ENCODE measurements at regions not wholly inside any gene's neighbourhood (a gene's known extent, or its start where the extent isn't known, plus 50 kb on each side); places are given as distances from the start of the nearest gene placed in this dataset.

- H2AFZ ChIP-seq: no peak overlapping the region
- H3K36me3 ChIP-seq (ENCODE audit: control insufficient read depth, insufficient read depth, low read length): no peaks in the 10 kb centered on the region
- H3K4me3 ChIP-seq (ENCODE audit: low read depth, low read length): no peak overlapping the region
- H3K4me1 ChIP-seq: peaks cover 19% of the 10 kb centered on the region
- no peaks in the 10 kb centered on the region for H3K27me3 ChIP-seq (ENCODE audit: control insufficient read depth, insufficient read depth, low read length)
- H3K9me3 ChIP-seq (ENCODE audit: control insufficient read depth, low read length): no peaks in the 10 kb centered on the region
- no peaks in the 10 kb centered on the region for H3K79me2 ChIP-seq
- no peak overlapping the region for H3K9ac ChIP-seq
- no peak overlapping the region for H3K27ac ChIP-seq
- H3K4me2 ChIP-seq (ENCODE audit: low read length): no peak overlapping the region
- no peak for TF ChIP-seq CTCF (IDR thresholded peaks at IDR 0.05)
These were observed 779.6 kb downstream of the MAFB start for GRCh38 chr20:39909447-39909846.

DNA sequence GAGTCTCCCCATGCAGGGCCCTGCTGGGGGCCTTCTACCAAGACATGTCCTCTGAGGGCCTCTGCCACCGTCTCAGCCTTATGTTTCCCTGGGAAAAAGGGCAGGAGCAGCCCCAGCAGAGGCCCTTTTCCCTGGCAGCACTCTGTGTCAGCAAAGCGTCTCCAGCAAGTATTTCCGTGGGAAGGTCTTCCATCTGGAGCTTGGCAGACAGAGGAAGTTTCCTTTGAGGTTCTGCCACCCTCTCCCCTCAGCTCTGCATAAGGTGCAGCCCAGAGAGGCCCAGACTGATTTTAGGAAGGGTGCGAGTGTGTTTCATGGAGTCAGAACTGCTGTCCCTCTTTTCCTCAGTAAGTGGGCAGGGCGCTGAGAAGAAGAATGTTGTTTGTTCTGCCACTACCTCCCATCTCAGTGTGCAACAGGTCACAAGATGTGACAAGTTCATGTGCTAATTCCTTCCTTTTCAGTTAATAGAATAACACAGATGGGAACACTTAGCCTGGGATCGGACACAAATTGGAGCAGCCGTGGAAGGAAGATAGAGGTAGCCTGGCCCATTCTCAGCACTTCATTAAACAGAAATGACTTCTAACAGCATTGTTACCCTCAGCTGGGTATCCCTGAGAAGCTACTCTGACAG, 784.4 kb downstream of the MAFB start:
- no peak overlapping the region for H3K4me3 ChIP-seq (ENCODE audit: low read depth, low read length)
- no peak overlapping the region for H3K9ac ChIP-seq
- no peak for TF ChIP-seq CTCF (IDR thresholded peaks at IDR 0.05)
- no peaks in the 10 kb centered on the region for H3K79me2 ChIP-seq
- H3K36me3 ChIP-seq (ENCODE audit: control insufficient read depth, insufficient read depth, low read length): no peaks in the 10 kb centered on the region
- H3K27ac ChIP-seq: no peak overlapping the region
- H3K4me1 ChIP-seq: peaks cover 19% of the 10 kb centered on the region
- no peaks in the 10 kb centered on the region for H3K9me3 ChIP-seq (ENCODE audit: control insufficient read depth, low read length)
- H2AFZ ChIP-seq: no peak overlapping the region
- no peak overlapping the region for H3K4me2 ChIP-seq (ENCODE audit: low read length)
- H3K27me3 ChIP-seq (ENCODE audit: control insufficient read depth, insufficient read depth, low read length): no peaks in the 10 kb centered on the region

- Histone ChIP-seq H3K4me3 (ENCODE audit: low read depth, low read length) (no peak overlapping the region), H3K9ac (no peak overlapping the region), H3K4me2 (ENCODE audit: low read length) (no peak overlapping the region), H3K27ac (no peak overlapping the region), H3K79me2 (no peaks in the 10 kb centered on the region), H3K4me1 (peaks cover 18% of the 10 kb centered on the region), H3K9me3 (ENCODE audit: control insufficient read depth, low read length) (no peaks in the 10 kb centered on the region), H3K36me3 (ENCODE audit: control insufficient read depth, insufficient read depth, low read length) (no peaks in the 10 kb centered on the region), H2AFZ (no peak overlapping the region), H3K27me3 (ENCODE audit: control insufficient read depth, insufficient read depth, low read length) (no peaks in the 10 kb centered on the region)
- no peak for TF ChIP-seq CTCF (IDR thresholded peaks at IDR 0.05)
These were observed 785.1 kb downstream of the MAFB start for GRCh38 chr20:39903806-39904465.

DNA sequence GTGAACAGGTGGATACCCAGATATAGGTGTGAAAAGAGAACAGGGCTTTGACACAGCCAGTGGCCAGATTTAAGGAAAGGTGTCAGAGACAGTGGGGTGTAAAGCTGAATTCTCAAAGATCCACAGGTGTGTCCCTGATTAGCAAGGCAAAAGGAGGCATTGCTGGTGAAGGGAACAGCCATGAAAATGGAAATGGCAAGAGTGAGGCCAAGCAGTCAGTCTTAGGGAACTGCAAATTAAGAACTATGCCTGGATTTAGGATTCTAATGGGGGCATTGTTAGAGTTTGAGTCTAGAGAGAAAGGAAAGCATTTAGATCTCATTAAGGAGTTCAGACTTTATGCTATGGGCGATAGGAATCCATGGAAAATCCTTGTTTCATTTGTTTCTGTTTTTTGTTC, 789.2 kb downstream of the MAFB start:
- Histone ChIP-seq H3K27ac (no peak overlapping the region), H3K36me3 (ENCODE audit: control insufficient read depth, insufficient read depth, low read length) (no peaks in the 10 kb centered on the region), H2AFZ (no peak overlapping the region), H3K4me2 (ENCODE audit: low read length) (no peak overlapping the region), H3K9me3 (ENCODE audit: control insufficient read depth, low read length) (no peaks in the 10 kb centered on the region), H3K27me3 (ENCODE audit: control insufficient read depth, insufficient read depth, low read length) (no peaks in the 10 kb centered on the region), H3K79me2 (no peaks in the 10 kb centered on the region), H3K4me3 (ENCODE audit: low read depth, low read length) (no peak overlapping the region), H3K4me1 (no peaks in the 10 kb centered on the region), H3K9ac (no peak overlapping the region)
- TF ChIP-seq CTCF (IDR thresholded peaks at IDR 0.05): no peak

- no peak overlapping the region for H3K27ac ChIP-seq
- no peaks in the 10 kb centered on the region for H3K79me2 ChIP-seq
- no peaks in the 10 kb centered on the region for H3K36me3 ChIP-seq (ENCODE audit: control insufficient read depth, insufficient read depth, low read length)
- H3K27me3 ChIP-seq (ENCODE audit: control insufficient read depth, insufficient read depth, low read length): no peaks in the 10 kb centered on the region
- no peak overlapping the region for H3K4me2 ChIP-seq (ENCODE audit: low read length)
- TF ChIP-seq CTCF (IDR thresholded peaks at IDR 0.05): no peak
- H3K9ac ChIP-seq: no peak overlapping the region
- peaks cover 1% of the 10 kb centered on the region for H3K4me1 ChIP-seq
- H3K9me3 ChIP-seq (ENCODE audit: control insufficient read depth, low read length): no peaks in the 10 kb centered on the region
- no peak overlapping the region for H2AFZ ChIP-seq
- H3K4me3 ChIP-seq (ENCODE audit: low read depth, low read length): no peak overlapping the region
These were observed 790.6 kb downstream of the MAFB start for GRCh38 chr20:39898467-39898852.

Data from parathyroid adenoma (tissue), 2 donors.